Stimulated activated CD4-positive, alpha-beta T cell treated with anti-CD3 and anti-CD28 coated beads, Interleukin-15, amount 100 ng/mL, for 24 hours (primary cell): ENCODE measurements at regions not wholly inside any gene's neighbourhood (a gene's known extent, or its start where the extent isn't known, plus 50 kb on each side); places are given as distances from the start of the nearest gene placed in this dataset.
"Not testable (repeated sequence)": the region's sequence is repeated elsewhere in the genome, so short reads cannot be mapped to it uniquely, and the experiment has no call there.

ENCODE experiments used
- DNase-seq: peaks from one replicate; pipeline ENCODE4 v3.0.0-alpha.2; 2020

- DNase-seq: no peak
Observed at GRCh38 chr6:160804639-160805038, 102.6 kb downstream of the PLG start.

- no peak for DNase-seq
Observed at GRCh38 chr6:160808263-160808662, 106.2 kb downstream of the PLG start.

GRCh38 chr6:160810238-160810637 lies 108.2 kb downstream of the PLG start:
- DNase-seq: no peak

GRCh38 chr6:160812097-160812496 lies 110.1 kb downstream of the PLG start:
- no peak for DNase-seq

- no peak for DNase-seq
Observed at GRCh38 chr6:160818934-160819333, 116.9 kb downstream of the PLG start.

GRCh38 chr6:160820661-160821060 lies 118.6 kb downstream of the PLG start:
- not testable (repeated sequence) for DNase-seq

GRCh38 chr6:160831739-160832138 lies 129.7 kb downstream of the PLG start:
- no peak for DNase-seq

GRCh38 chr6:160832422-160832821 lies 130.4 kb downstream of the PLG start:
- no peak for DNase-seq

- DNase-seq: no peak
Observed at GRCh38 chr6:160837146-160837545, 135.1 kb downstream of the PLG start.

- DNase-seq: no peak
Observed at GRCh38 chr6:160851031-160851430, 140.5 kb upstream of the MAP3K4 start.

- DNase-seq: no peak
Observed at GRCh38 chr6:160853946-160854345, 137.6 kb upstream of the MAP3K4 start.

- no peak for DNase-seq
Observed at GRCh38 chr6:160858886-160859285, 132.7 kb upstream of the MAP3K4 start.

GRCh38 chr6:160859822-160860221 lies 131.7 kb upstream of the MAP3K4 start:
- DNase-seq: no peak

GRCh38 chr6:160861824-160862223 lies 129.7 kb upstream of the MAP3K4 start:
- no peak for DNase-seq

GRCh38 chr6:160863782-160864181 lies 127.8 kb upstream of the MAP3K4 start:
- DNase-seq: no peak

GRCh38 chr6:160871320-160871719 lies 120.2 kb upstream of the MAP3K4 start:
- DNase-seq: no peak

GRCh38 chr6:160881148-160881808 lies 110.3 kb upstream of the MAP3K4 start:
- DNase-seq: no peak

GRCh38 chr6:160882006-160882405 lies 109.6 kb upstream of the MAP3K4 start:
- no peak for DNase-seq

- DNase-seq: no peak
Observed at GRCh38 chr6:160882791-160883279, 108.7 kb upstream of the MAP3K4 start.

- no peak for DNase-seq
Observed at GRCh38 chr6:160883560-160883959, 108.0 kb upstream of the MAP3K4 start.

GRCh38 chr6:160883999-160884398 lies 107.6 kb upstream of the MAP3K4 start:
- DNase-seq: no peak

- not testable (repeated sequence) for DNase-seq
Observed at GRCh38 chr6:160889148-160889547, 102.4 kb upstream of the MAP3K4 start.

GRCh38 chr6:160891690-160892089 lies 99.9 kb upstream of the MAP3K4 start:
- no peak for DNase-seq

GRCh38 chr6:160895562-160895961 lies 96.0 kb upstream of the MAP3K4 start:
- DNase-seq: no peak
